Mesendoderm (in vitro differentiated cells): ENCODE measurements at regions not wholly inside any gene's neighbourhood (a gene's known extent, or its start where the extent isn't known, plus 50 kb on each side); places are given as distances from the start of the nearest gene placed in this dataset.
A peak's percentile ranks its signal among the peaks of the same experiment; 100 is the strongest.

Experiments
- DNase-seq: peaks from one replicate; pipeline ENCODE4 v3.0.0; 2013
- H2AK5ac ChIP-seq: 2 replicates; pipeline ENCODE4 v1.6.1; 2013; ENCODE audit warnings: low read length, inconsistent platforms
- H2BK120ac ChIP-seq: 2 replicates; pipeline ENCODE4 v1.6.1; 2013; ENCODE audit warnings: low read depth, mild to moderate bottlenecking, low read length, moderate library complexity, mixed read lengths
- H2BK15ac ChIP-seq: replicated peaks from 2 replicates; pipeline ENCODE4 v1.6.1; 2013; ENCODE audit warnings: low read depth, mild to moderate bottlenecking, moderate library complexity
- H2BK5ac ChIP-seq: 2 replicates; pipeline ENCODE4 v1.6.1; 2013; ENCODE audit warnings: low read length, inconsistent platforms
- H3K18ac ChIP-seq: 2 replicates; pipeline ENCODE4 v1.6.1; 2013; ENCODE audit warnings: mild to moderate bottlenecking, low read length, mixed read lengths
- H3K23ac ChIP-seq: one replicate; pipeline ENCODE4 v1.6.1; 2013; ENCODE audit warnings: low read length
- H3K27ac ChIP-seq: 2 replicates; pipeline ENCODE4 v1.5.1; 2013; ENCODE audit warnings: low read depth, mild to moderate bottlenecking, inconsistent platforms, low read length, moderate library complexity
- H3K27me3 ChIP-seq: 2 replicates; pipeline ENCODE4 v1.6.1; 2013; ENCODE audit warnings: low read length, control low read depth, mild to moderate bottlenecking, inconsistent platforms; ENCODE audit not compliant: insufficient read depth, poor library complexity
- H3K36me3 ChIP-seq: 2 replicates; pipeline ENCODE4 v1.6.1; 2013; ENCODE audit warnings: low read length, inconsistent platforms; ENCODE audit not compliant: control insufficient read depth, insufficient read depth
- H3K4ac ChIP-seq: one replicate; pipeline ENCODE4 v1.6.1; 2013; ENCODE audit warnings: low read depth, mild to moderate bottlenecking, low read length, moderate library complexity
- H3K4me1 ChIP-seq: 2 replicates; pipeline ENCODE4 v1.6.1; 2013; ENCODE audit warnings: low read depth, low read length, inconsistent platforms; ENCODE audit not compliant: control insufficient read depth
- H3K4me2 ChIP-seq: 2 replicates; pipeline ENCODE4 v1.6.1; 2013; ENCODE audit warnings: low read length
- H3K4me3 ChIP-seq: 2 replicates; pipeline ENCODE4 v1.5.1; 2013; ENCODE audit warnings: mild to moderate bottlenecking, low read length
- H3K56ac ChIP-seq: one replicate; pipeline ENCODE4 v1.6.1; 2013; ENCODE audit warnings: low read length
- H3K79me1 ChIP-seq: 2 replicates; pipeline ENCODE4 v1.6.1; 2013; ENCODE audit warnings: low read length, inconsistent platforms
- H3K79me2 ChIP-seq: 2 replicates; pipeline ENCODE4 v1.6.1; 2013; ENCODE audit warnings: mild to moderate bottlenecking, low read length; ENCODE audit not compliant: control insufficient read depth, insufficient read depth
- H3K9ac ChIP-seq: 2 replicates; pipeline ENCODE4 v1.6.1; 2013; ENCODE audit warnings: low read length, inconsistent platforms
- H4K5ac ChIP-seq: one replicate; pipeline ENCODE4 v1.6.1; 2013; ENCODE audit warnings: low read length
- H4K8ac ChIP-seq: one replicate; pipeline ENCODE4 v1.6.1; 2013; ENCODE audit warnings: low read depth, mild to moderate bottlenecking, control low read depth, low read length, moderate library complexity
- WGBS: extraction: QIAGEN DNeasy Blood & Tissue Kit; methylation state at CpG from one replicate; pipeline ENCODE4 v1.1.7; 2013; ENCODE audit warnings: low lambda C conversion rate, missing lambda C conversion rate; ENCODE audit not compliant: insufficient coverage; ENCODE audit errors: extremely low coverage; 5-methylcytosine and 5-hydroxymethylcytosine counted together

DNA sequence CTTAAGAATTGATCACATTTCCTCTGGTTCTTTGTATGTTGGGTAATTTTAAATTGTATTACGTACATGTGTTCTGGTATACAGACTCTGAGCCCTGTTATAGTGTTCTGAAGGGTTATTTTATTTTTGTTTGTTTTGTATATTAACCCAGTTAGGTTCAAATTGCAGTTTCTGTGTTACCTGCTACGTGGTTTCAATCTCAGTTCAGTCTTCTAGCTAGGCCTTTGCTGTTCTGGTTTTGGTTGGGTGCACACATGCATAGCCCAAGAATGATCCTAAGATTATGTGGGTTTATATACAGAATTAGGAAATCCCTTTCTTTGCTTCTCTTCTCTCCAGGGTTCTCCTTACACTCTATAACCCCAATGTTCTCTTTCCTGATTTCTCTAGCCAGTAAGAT lies 161.0 kb downstream of the PPP1R2C start:
- WGBS = no CpG with 5 or more reads among the region's 2 CpGs

DNA sequence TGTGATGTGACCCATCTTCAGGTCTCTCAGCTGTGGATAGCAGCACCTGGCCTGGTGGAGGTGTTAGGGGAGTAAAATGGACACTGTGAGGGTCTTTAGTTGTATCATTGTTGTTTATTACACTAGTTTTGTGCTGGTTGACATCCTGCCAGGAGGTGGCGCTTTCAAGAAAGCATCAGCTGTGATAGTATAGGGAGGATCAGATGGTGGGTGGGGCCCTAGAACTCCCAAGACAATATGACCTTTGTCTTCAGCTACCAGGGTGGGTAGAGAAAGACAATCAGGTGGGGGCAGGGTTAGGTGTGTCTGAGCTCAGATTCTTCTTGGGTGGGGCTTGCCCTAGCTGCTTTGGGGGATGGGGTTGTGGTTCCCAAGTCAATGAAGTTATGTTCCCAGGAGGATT lies 162.8 kb downstream of the PPP1R2C start:
- Histone ChIP-seq H2AK5ac (no peak overlapping the region), H4K8ac (no peak overlapping the region), H3K79me1 (no peaks in the 10 kb centered on the region), H2BK120ac (no peak overlapping the region), H3K4me1 (no peaks in the 10 kb centered on the region), H3K79me2 (no peaks in the 10 kb centered on the region), H3K4me2 (no peak overlapping the region), H3K27me3 (no peaks in the 10 kb centered on the region), H3K23ac (no peak overlapping the region), H3K9ac (no peak overlapping the region), H3K36me3 (no peaks in the 10 kb centered on the region), H3K18ac (no peak overlapping the region), H3K4ac (no peak overlapping the region), H2BK15ac (no peak overlapping the region), H2BK5ac (peak overlapping the region; percentile 73), H3K4me3 (no peak overlapping the region), H3K27ac (peak overlapping the region; percentile 44), H4K5ac (no peak overlapping the region), H3K56ac (peak overlapping the region; percentile 25)
- DNase-seq = peak; percentile 85
- no CpG with 5 or more reads among the region's 1 CpG for WGBS

More for the DNA sequence above, 161.0 kb downstream of the PPP1R2C start:
- Histone ChIP-seq H2BK120ac (no peak overlapping the region), H2BK5ac (no peak overlapping the region), H3K9ac (no peak overlapping the region), H3K23ac (no peak overlapping the region), H4K8ac (no peak overlapping the region), H2AK5ac (no peak overlapping the region), H3K4me1 (no peaks in the 10 kb centered on the region), H4K5ac (no peak overlapping the region), H3K27ac (no peak overlapping the region), H3K4me3 (no peak overlapping the region), H3K79me2 (no peaks in the 10 kb centered on the region), H2BK15ac (no peak overlapping the region), H3K79me1 (no peaks in the 10 kb centered on the region), H3K56ac (no peak overlapping the region), H3K27me3 (no peaks in the 10 kb centered on the region), H3K36me3 (no peaks in the 10 kb centered on the region), H3K18ac (no peak overlapping the region), H3K4me2 (no peak overlapping the region), H3K4ac (no peak overlapping the region)
- no peak for DNase-seq

DNA sequence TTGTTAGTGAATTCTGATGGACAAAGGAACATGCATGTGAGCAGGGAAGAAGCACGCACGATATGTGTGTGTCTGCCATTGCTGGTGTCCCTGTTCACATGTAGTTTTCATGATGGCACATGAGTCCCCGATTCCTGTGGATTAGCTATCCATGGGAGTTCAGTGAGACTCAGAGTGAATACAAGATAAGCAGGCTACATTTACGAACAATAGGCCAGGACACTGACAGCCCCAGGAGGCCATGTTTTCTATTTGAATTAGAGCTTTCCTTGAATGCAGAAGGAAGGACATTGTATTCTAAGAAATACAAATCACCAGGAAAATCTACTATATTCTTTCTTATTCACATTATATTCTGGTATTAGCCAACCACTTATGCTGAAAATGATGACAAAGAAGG lies 171.4 kb downstream of the PPP1R2C start:
- Histone ChIP-seq H3K4ac (no peak overlapping the region), H3K79me2 (no peaks in the 10 kb centered on the region), H4K8ac (no peak overlapping the region), H3K9ac (no peak overlapping the region), H3K27ac (no peak overlapping the region), H3K23ac (no peak overlapping the region), H3K4me3 (no peak overlapping the region), H3K79me1 (no peaks in the 10 kb centered on the region), H3K18ac (no peak overlapping the region), H2BK120ac (no peak overlapping the region), H2AK5ac (no peak overlapping the region), H2BK15ac (no peak overlapping the region), H2BK5ac (peak overlapping the region; percentile 62), H3K27me3 (no peaks in the 10 kb centered on the region), H3K4me1 (no peaks in the 10 kb centered on the region), H4K5ac (no peak overlapping the region), H3K36me3 (no peaks in the 10 kb centered on the region), H3K56ac (peak overlapping the region; percentile 42), H3K4me2 (no peak overlapping the region)
- no CpG with 5 or more reads among the region's 4 CpGs for WGBS
- peak; percentile 67 for DNase-seq

DNA sequence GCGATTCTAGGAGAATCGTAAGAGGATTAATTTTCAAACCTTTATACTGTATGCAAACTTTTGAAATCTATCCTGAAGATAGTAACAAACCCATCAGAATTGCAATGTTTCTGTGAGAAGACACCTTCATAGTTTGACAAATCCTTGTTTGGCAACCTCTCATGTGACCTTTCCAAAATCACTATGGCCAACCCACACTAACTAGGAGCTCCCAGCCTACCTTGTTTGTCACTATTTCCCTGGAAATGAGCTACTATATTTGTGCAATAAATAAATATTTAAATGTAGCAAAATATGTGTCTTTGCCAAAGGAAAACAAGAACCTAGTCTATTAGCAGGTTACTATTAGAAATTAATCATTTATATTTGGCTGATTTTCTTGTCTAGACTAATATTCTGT lies 173.7 kb downstream of the PPP1R2C start:
- Histone ChIP-seq H3K27ac (no peak overlapping the region), H3K4me2 (no peak overlapping the region), H3K4ac (no peak overlapping the region), H3K79me2 (no peaks in the 10 kb centered on the region), H3K18ac (no peak overlapping the region), H2BK15ac (no peak overlapping the region), H3K79me1 (no peaks in the 10 kb centered on the region), H3K9ac (no peak overlapping the region), H3K23ac (no peak overlapping the region), H2AK5ac (no peak overlapping the region), H3K4me3 (no peak overlapping the region), H3K56ac (no peak overlapping the region), H2BK120ac (no peak overlapping the region), H3K4me1 (no peaks in the 10 kb centered on the region), H2BK5ac (no peak overlapping the region), H4K8ac (no peak overlapping the region), H4K5ac (no peak overlapping the region), H3K27me3 (no peaks in the 10 kb centered on the region), H3K36me3 (no peaks in the 10 kb centered on the region)
- WGBS = no CpG with 5 or more reads among the region's 2 CpGs
- DNase-seq = no peak

DNA sequence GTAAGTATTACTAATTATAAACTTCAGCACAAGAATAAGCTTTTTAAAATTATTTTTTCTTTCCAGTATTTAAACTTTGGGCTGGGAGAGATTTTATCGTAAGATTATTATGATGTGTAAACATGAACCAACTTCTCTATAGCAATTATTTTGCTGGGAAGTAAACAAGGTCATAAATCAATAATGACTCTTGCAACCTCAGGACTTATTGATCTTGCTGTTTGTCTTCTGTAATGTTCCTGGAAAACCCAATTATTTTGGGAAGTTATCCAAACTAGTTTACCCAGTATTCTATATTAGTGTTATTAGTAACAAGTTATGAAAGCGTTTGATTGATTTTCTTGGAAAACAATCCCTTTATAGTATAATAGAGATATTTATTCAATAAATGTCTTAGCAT lies 174.9 kb downstream of the PPP1R2C start:
- no CpG with 5 or more reads among the region's 2 CpGs for WGBS
- H3K4me1 ChIP-seq = no peaks in the 10 kb centered on the region
- H3K79me2 ChIP-seq = no peaks in the 10 kb centered on the region
- no peak overlapping the region for H2BK15ac ChIP-seq
- H3K4me2 ChIP-seq = no peak overlapping the region
- H3K4ac ChIP-seq = no peak overlapping the region
- no peak overlapping the region for H4K5ac ChIP-seq
- H4K8ac ChIP-seq = no peak overlapping the region
- no peaks in the 10 kb centered on the region for H3K79me1 ChIP-seq
- H3K23ac ChIP-seq = no peak overlapping the region
- H2BK120ac ChIP-seq = no peak overlapping the region
- DNase-seq = no peak
- no peak overlapping the region for H3K9ac ChIP-seq
- no peaks in the 10 kb centered on the region for H3K36me3 ChIP-seq
- H2BK5ac ChIP-seq = no peak overlapping the region
- H3K4me3 ChIP-seq = no peak overlapping the region
- no peak overlapping the region for H3K27ac ChIP-seq
- no peak overlapping the region for H3K18ac ChIP-seq
- H3K27me3 ChIP-seq = no peaks in the 10 kb centered on the region
- H2AK5ac ChIP-seq = no peak overlapping the region
- no peak overlapping the region for H3K56ac ChIP-seq

DNA sequence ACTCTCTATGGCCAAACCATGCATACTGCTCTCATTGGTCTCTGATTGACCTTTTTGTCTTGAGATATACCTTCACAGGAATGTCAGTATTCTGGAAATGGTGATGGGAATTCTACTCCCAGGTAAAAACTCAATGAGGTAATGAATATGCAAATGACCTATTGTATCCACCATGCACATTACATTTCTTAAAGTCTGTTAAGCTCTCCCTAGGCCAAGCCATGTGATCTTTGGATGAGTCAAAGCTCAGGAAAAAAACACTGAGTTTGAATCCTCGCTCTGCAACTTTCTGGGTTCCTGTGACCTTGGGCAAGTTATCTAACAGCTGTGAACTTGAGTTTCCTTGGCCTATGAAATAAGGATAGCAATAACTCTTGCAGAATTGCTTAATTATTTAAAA lies 175.4 kb downstream of the PPP1R2C start:
- no peak overlapping the region for H3K27ac ChIP-seq
- no peak overlapping the region for H2AK5ac ChIP-seq
- H3K4me2 ChIP-seq = no peak overlapping the region
- no peak overlapping the region for H3K23ac ChIP-seq
- no peak overlapping the region for H3K4me3 ChIP-seq
- no peak overlapping the region for H2BK5ac ChIP-seq
- DNase-seq = peak; percentile 72
- no peaks in the 10 kb centered on the region for H3K79me2 ChIP-seq
- no peak overlapping the region for H4K5ac ChIP-seq
- no peak overlapping the region for H3K4ac ChIP-seq
- H3K56ac ChIP-seq = no peak overlapping the region
- no peak overlapping the region for H4K8ac ChIP-seq
- WGBS = no CpG with 5 or more reads among the region's 1 CpG
- H2BK120ac ChIP-seq = no peak overlapping the region
- H3K9ac ChIP-seq = no peak overlapping the region
- no peak overlapping the region for H2BK15ac ChIP-seq
- H3K36me3 ChIP-seq = no peaks in the 10 kb centered on the region
- H3K18ac ChIP-seq = no peak overlapping the region
- H3K4me1 ChIP-seq = no peaks in the 10 kb centered on the region
- H3K79me1 ChIP-seq = no peaks in the 10 kb centered on the region
- H3K27me3 ChIP-seq = no peaks in the 10 kb centered on the region
